ENCODE measurements at regions not wholly inside any gene's neighbourhood (a gene's known extent, or its start where the extent isn't known, plus 50 kb on each side); places are given as distances from the start of the nearest gene placed in this dataset.

- Histone ChIP-seq H3K27ac (no peak overlapping the region), H3K27me3 (peaks cover under 1% of the 10 kb centered on the region), H3K36me3 (no peaks in the 10 kb centered on the region), H3K4me1 (no peaks in the 10 kb centered on the region), H3K9me3 (no peaks in the 10 kb centered on the region), H3K4me3 (no peak overlapping the region)
- TF ChIP-seq EP300 (IDR thresholded peaks at IDR 0.05; ENCODE audit: low read depth) (no peak), POLR2AphosphoS5 (IDR thresholded peaks at IDR 0.05) (no peak), POLR2A (IDR thresholded peaks at IDR 0.05) (no peak)
- TF ChIP-seq, protein P1, sequence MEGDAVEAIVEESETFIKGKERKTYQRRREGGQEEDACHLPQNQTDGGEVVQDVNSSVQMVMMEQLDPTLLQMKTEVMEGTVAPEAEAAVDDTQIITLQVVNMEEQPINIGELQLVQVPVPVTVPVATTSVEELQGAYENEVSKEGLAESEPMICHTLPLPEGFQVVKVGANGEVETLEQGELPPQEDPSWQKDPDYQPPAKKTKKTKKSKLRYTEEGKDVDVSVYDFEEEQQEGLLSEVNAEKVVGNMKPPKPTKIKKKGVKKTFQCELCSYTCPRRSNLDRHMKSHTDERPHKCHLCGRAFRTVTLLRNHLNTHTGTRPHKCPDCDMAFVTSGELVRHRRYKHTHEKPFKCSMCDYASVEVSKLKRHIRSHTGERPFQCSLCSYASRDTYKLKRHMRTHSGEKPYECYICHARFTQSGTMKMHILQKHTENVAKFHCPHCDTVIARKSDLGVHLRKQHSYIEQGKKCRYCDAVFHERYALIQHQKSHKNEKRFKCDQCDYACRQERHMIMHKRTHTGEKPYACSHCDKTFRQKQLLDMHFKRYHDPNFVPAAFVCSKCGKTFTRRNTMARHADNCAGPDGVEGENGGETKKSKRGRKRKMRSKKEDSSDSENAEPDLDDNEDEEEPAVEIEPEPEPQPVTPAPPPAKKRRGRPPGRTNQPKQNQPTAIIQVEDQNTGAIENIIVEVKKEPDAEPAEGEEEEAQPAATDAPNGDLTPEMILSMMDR (IDR thresholded peaks at IDR 0.05), result no peak
- intact Hi-C loops (cut with DNase I; ENCODE audit: low total_unique reads), result no loop called here
- no peak for DNase-seq
- 74 to 75% methylated on average over 6 to 9 of the region's 9 CpGs for WGBS, 2 donors (ENCODE audit: low coverage in 1 of 2)
- in situ Hi-C loops (cut with MboI; ENCODE audit: low pct_ligation_motif_present in 1 of 4, low pct_unique_long_range_greater_than_20kb in 1 of 4, low sequenced_read_pairs in 3 of 4), result loop anchor here in 3 of 4 donors (25.0 kb wide), 1 partner anchor 266 kb away; no protein-coding TSS in a partner anchor
Measured at GRCh38 chr15:79178594-79178993, 88.0 kb upstream of the RASGRF1 start.

DNA sequence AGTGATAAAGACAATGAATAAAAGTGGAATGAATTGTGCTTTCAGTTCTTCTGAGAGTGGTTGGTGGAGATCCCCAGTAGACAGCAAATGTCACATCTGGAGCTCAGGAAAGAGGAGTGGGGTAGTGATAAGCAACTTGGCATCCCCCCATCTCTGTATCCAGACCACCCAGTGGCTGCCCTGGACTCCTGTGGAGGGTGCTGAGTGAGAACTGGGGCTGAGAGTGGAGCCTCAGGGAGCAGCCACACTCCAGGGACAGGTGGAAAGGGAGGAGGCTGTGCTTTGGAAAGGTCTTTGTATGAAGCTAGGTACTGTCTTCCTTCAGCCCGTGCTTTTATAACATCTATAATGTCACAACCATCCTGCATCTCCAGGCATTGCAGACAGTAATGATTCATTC lies 85.6 kb upstream of the RASGRF1 start:
- Histone ChIP-seq H3K4me1 (no peaks in the 10 kb centered on the region), H3K9me3 (no peaks in the 10 kb centered on the region), H3K27me3 (peaks cover 19% of the 10 kb centered on the region), H3K27ac (no peak overlapping the region), H3K4me3 (no peak overlapping the region), H3K36me3 (no peaks in the 10 kb centered on the region)
- 17 to 69% methylated on average over 1 of the region's 1 CpG for WGBS, 2 donors (ENCODE audit: low coverage in 1 of 2)
- intact Hi-C loops (cut with DNase I; ENCODE audit: low total_unique reads) (no loop called here), in situ Hi-C loops (cut with MboI; ENCODE audit: low pct_ligation_motif_present in 1 of 4, low pct_unique_long_range_greater_than_20kb in 1 of 4, low sequenced_read_pairs in 3 of 4) (loop anchor here in 3 of 4 donors (25.0 kb wide), 1 partner anchor 264 kb away; no protein-coding TSS in a partner anchor)
- TF ChIP-seq POLR2AphosphoS5 (IDR thresholded peaks at IDR 0.05) (no peak), POLR2A (IDR thresholded peaks at IDR 0.05) (no peak), EP300 (IDR thresholded peaks at IDR 0.05; ENCODE audit: low read depth) (no peak)
- TF ChIP-seq, protein P1 (IDR thresholded peaks at IDR 0.05), result no peak
- DNase-seq, result no peak

- H3K4me1 ChIP-seq, result no peaks in the 10 kb centered on the region
- H3K27ac ChIP-seq, result no peak overlapping the region
- no peak overlapping the region for H3K4me3 ChIP-seq
- peaks cover 33% of the 10 kb centered on the region for H3K27me3 ChIP-seq
- intact Hi-C loops (cut with DNase I; ENCODE audit: low total_unique reads), result no loop called here
- TF ChIP-seq EP300 (IDR thresholded peaks at IDR 0.05; ENCODE audit: low read depth), result no peak
- no peak for DNase-seq
- no peaks in the 10 kb centered on the region for H3K9me3 ChIP-seq
- no peaks in the 10 kb centered on the region for H3K36me3 ChIP-seq
- in situ Hi-C loops (cut with MboI; ENCODE audit: low pct_ligation_motif_present in 1 of 4, low pct_unique_long_range_greater_than_20kb in 1 of 4, low sequenced_read_pairs in 3 of 4), result no loop called here
- 69 to 80% methylated on average over 1 to 10 of the region's 10 CpGs for WGBS, 2 donors (ENCODE audit: low coverage in 1 of 2)
Measured at GRCh38 chr15:79172801-79173460, 82.4 kb upstream of the RASGRF1 start.

- H3K4me3 ChIP-seq, result no peak overlapping the region
- H3K27me3 ChIP-seq, result peaks cover 33% of the 10 kb centered on the region
- no peaks in the 10 kb centered on the region for H3K9me3 ChIP-seq
- intact Hi-C loops (cut with DNase I; ENCODE audit: low total_unique reads) (no loop called here), in situ Hi-C loops (cut with MboI; ENCODE audit: low pct_ligation_motif_present in 1 of 4, low pct_unique_long_range_greater_than_20kb in 1 of 4, low sequenced_read_pairs in 3 of 4) (no loop called here)
- 69 to 72% methylated on average over 3 to 7 of the region's 7 CpGs for WGBS, 2 donors (ENCODE audit: low coverage in 1 of 2)
- TF ChIP-seq POLR2AphosphoS5 (IDR thresholded peaks at IDR 0.05) (no peak), EP300 (IDR thresholded peaks at IDR 0.05; ENCODE audit: low read depth) (no peak)
- TF ChIP-seq, protein P1 (IDR thresholded peaks at IDR 0.05), result no peak
- H3K4me1 ChIP-seq, result no peaks in the 10 kb centered on the region
- H3K27ac ChIP-seq, result no peak overlapping the region
- H3K36me3 ChIP-seq, result no peaks in the 10 kb centered on the region
- DNase-seq, result no peak
Measured at GRCh38 chr15:79172032-79172481, 81.5 kb upstream of the RASGRF1 start.
